ENCODE measurements at regions not wholly inside any gene's neighbourhood (a gene's known extent, or its start where the extent isn't known, plus 50 kb on each side); places are given as distances from the start of the nearest gene placed in this dataset.

GRCh38 chr17:55829995-55830612 is 79.3 kb downstream of the PCTP start:
- Histone ChIP-seq H3K4me2 (no peak overlapping the region), H3K4me1 (peaks cover 0 to 20% (median 9%) of the 10 kb centered on the region in 10 experiments; a peak in 14 of 20 replicates), H3K9me3 (replicated peaks in 1 of 11) (no peaks in the 10 kb centered on the region), H3K36me3 (no peaks in the 10 kb centered on the region), H4K20me1 (no peaks in the 10 kb centered on the region), H3K27ac (no peak overlapping the region), H3K9ac (no peak overlapping the region), H3K4me3 (no peak overlapping the region), H3K27me3 (no peaks in the 10 kb centered on the region)
- no peak for TF ChIP-seq Cebpa-rat (IDR thresholded peaks at IDR 0.05)

DNA sequence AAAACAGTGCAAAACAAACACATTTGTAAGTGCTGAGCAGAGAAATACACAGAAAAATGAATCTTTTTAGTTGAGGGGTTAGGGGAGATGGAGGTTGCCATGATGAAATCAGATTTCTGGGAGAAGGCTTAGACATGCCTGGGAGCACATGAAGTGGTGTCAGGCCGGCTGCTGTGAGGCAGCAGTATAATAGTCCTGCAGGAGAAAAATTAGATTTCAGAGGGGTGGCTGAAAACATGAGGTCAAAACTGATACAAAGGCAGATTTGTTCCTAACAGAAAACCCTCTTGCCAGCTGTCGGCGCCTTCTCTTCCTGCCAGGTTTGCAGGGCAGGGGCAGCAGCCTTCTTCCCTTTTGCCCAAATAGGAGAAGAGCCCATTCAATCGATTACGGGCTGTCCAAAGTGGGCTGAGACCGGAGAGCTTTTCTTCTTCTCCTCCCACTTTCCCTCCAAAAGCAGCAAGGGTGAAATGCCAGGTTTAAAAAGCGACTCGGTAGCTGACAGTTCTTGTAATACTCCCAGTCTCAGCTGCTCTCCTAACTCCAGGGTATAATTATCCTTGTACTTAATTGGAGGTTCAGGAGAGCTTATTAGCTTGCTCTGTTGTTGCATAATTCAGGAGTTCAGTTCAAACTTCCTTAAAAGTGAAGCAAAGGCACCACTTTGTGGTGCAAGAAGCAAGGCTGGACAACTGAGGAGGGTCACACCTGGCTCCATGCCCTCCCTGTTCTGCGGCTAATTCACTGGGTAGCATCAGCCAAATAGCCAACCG is 80.0 kb downstream of the PCTP start:
- H3K27me3 ChIP-seq: no peaks in the 10 kb centered on the region
- no peaks in the 10 kb centered on the region for H3K9me3 ChIP-seq (replicated peaks in 1 of 11)
- no peaks in the 10 kb centered on the region for H3K36me3 ChIP-seq
- H3K4me2 ChIP-seq: no peak overlapping the region
- no peak overlapping the region for H3K27ac ChIP-seq
- H3K4me3 ChIP-seq: no peak overlapping the region
- H3K9ac ChIP-seq: no peak overlapping the region
- H3K4me1 ChIP-seq: peaks cover 0 to 20% (median 8%) of the 10 kb centered on the region in 10 experiments; a peak in 12 of 20 replicates
- no peaks in the 10 kb centered on the region for H4K20me1 ChIP-seq
- no peak for TF ChIP-seq Cebpa-rat (IDR thresholded peaks at IDR 0.05)

GRCh38 chr17:55833306-55833705 is 82.5 kb downstream of the PCTP start:
- Histone ChIP-seq H3K27ac (no peak overlapping the region), H3K9me3 (replicated peaks in 1 of 11) (peaks cover 0 to 7% (median 0%) of the 10 kb centered on the region in 11 experiments; a peak in 1 of 22 replicates), H3K27me3 (no peaks in the 10 kb centered on the region), H3K4me2 (peak overlapping the region in 7 of 11 experiments; percentile 4 to 72 (median 27); a peak in 11 of 22 replicates), H4K20me1 (no peaks in the 10 kb centered on the region), H3K4me1 (peaks cover 0 to 20% (median 8%) of the 10 kb centered on the region in 10 experiments; a peak in 12 of 20 replicates), H3K36me3 (no peaks in the 10 kb centered on the region), H3K9ac (no peak overlapping the region), H3K4me3 (no peak overlapping the region)
- no peak for TF ChIP-seq Cebpa-rat (IDR thresholded peaks at IDR 0.05)

DNA sequence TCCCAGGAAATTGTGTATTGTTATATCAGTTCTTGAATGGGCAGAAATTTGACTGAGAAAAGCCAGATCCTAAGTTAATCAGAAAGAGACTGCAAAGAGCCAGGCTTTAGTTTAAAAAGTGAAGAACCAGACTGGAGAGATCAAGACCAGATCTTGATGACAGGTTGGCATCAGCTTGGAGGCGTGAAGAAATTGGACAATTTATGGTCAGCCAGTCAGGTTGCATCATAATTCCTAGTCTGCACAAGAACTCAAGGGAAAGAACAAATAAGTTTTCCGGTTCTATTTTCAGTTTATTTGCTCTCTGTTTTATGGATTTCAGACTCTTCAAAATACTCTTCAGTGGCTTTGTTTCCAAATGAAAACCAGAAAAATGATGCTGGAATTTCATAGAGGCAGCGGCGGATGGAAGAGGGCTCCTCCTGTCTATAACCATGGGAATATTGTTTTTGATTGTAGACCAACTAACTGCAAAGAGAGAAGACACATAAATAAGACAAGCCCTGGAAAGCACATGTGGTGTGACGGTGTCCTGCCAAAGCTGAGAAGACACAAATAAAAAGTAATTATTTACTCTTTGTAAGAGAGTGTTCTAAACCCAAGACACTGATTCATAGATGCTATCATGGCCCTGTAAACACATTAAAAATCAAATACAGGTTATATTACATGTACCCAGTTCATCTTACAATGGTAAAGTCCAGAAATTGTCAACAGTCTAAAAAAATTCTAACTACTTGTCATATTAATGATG is 91.7 kb downstream of the PCTP start:
- Histone ChIP-seq H3K9ac (no peak overlapping the region), H3K9me3 (replicated peaks in 1 of 11) (peaks cover 20 to 34% (median 26%) of the 10 kb centered on the region in 11 experiments), H3K27me3 (no peaks in the 10 kb centered on the region), H3K4me3 (no peak overlapping the region), H3K4me2 (no peak overlapping the region), H3K4me1 (no peaks in the 10 kb centered on the region), H3K36me3 (no peaks in the 10 kb centered on the region), H4K20me1 (no peaks in the 10 kb centered on the region), H3K27ac (no peak overlapping the region)
- no peak for TF ChIP-seq Cebpa-rat (IDR thresholded peaks at IDR 0.05)

DNA sequence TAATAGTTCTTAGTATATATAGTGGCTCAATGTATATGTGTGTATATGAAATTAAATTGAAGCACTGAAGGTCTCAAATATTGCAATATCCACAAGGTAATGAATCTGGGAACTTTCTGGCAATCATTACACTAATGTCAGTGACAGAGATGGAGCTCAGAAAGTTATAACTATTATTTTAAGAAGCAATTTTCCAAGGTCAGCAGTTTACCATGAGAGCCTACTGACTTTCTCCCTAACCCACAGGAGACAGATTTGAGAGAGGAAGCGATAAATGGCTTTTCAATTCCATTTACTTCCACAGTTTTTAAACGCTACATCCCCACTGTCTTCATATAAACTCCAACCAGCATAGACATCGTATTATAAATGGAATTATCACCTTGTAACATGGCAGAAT is 92.9 kb downstream of the PCTP start:
- Histone ChIP-seq H3K27ac (no peak overlapping the region), H3K9ac (no peak overlapping the region), H3K36me3 (no peaks in the 10 kb centered on the region), H3K27me3 (no peaks in the 10 kb centered on the region), H3K4me3 (no peak overlapping the region), H3K9me3 (replicated peaks in 1 of 11) (peaks cover 25 to 39% (median 30%) of the 10 kb centered on the region in 11 experiments), H3K4me2 (no peak overlapping the region), H4K20me1 (no peaks in the 10 kb centered on the region), H3K4me1 (no peaks in the 10 kb centered on the region)
- no peak for TF ChIP-seq Cebpa-rat (IDR thresholded peaks at IDR 0.05)

DNA sequence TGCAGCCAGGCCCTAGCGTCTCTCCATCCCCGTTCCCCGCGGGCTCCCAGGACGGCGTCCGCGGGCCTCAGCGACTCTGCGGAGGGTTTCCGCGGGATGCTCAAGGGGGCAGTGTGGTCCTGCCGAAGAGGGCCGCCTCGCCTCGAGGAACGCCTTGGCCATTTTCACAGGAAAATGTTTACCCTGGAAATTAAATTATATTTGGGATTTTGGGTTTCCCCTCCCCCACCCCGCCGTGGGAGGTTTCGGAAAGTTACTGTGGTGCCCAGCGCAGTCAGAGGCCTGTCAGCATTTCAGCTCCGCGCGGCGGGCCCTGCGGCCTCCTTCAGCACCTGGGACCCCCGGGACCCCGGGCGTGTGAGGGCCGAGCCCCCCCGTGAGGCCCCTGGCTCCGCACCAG is 94.5 kb downstream of the PCTP start:
- Histone ChIP-seq H3K27ac (no peak overlapping the region), H4K20me1 (no peaks in the 10 kb centered on the region), H3K4me3 (no peak overlapping the region), H3K36me3 (no peaks in the 10 kb centered on the region), H3K4me2 (no peak overlapping the region), H3K9me3 (replicated peaks in 1 of 11) (peaks cover 25 to 39% (median 30%) of the 10 kb centered on the region in 11 experiments), H3K4me1 (no peaks in the 10 kb centered on the region), H3K27me3 (no peaks in the 10 kb centered on the region), H3K9ac (no peak overlapping the region)
- no peak for TF ChIP-seq Cebpa-rat (IDR thresholded peaks at IDR 0.05)

DNA sequence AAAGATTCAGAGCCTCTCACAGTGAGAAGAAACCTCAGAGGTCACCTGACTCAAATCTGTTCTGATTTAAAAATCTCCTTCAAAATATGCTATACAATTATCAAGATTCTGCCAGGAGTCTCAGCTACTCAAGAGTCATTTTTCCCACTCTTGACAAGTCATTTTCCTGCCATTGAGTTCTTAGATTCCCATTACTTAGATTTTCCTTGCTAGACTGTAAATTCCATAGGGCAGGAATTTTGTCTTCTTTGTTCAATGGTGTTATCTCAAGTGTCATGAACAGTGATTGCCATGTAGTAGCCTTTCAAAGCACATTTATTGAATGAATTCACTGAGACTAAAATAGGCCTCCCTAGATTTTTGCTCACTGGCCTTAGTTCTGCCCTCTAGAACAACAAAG is 95.9 kb downstream of the PCTP start:
- no peaks in the 10 kb centered on the region for H4K20me1 ChIP-seq
- no peak overlapping the region for H3K4me3 ChIP-seq
- no peak overlapping the region for H3K27ac ChIP-seq
- no peaks in the 10 kb centered on the region for H3K36me3 ChIP-seq
- no peak overlapping the region for H3K4me2 ChIP-seq
- no peaks in the 10 kb centered on the region for H3K27me3 ChIP-seq
- no peaks in the 10 kb centered on the region for H3K4me1 ChIP-seq
- H3K9me3 ChIP-seq (replicated peaks in 1 of 11): peaks cover 25 to 39% (median 30%) of the 10 kb centered on the region in 11 experiments
- H3K9ac ChIP-seq: no peak overlapping the region
- TF ChIP-seq Cebpa-rat (IDR thresholded peaks at IDR 0.05): no peak

DNA sequence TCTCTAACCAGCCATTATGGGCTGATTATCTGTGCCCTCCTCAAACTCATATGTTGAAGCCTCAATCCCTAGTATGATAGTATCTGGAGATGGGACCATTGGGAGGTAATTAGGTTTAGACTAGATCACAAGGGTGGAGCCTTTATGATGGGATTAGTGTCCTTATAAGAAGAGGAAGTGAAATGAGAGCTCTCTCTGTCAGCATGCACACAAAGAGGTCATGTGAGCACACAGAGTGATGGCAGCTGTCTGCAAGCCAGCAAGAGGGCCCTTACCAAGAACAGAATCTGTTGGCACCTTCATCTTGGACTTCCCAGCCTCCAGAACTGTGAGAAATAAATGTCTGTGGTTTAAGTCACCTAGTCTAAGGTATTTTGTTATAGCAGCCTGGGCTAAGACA is 101.9 kb downstream of the PCTP start:
- no peaks in the 10 kb centered on the region for H3K36me3 ChIP-seq
- H3K4me2 ChIP-seq: no peak overlapping the region; a peak in 1 of 22 replicates
- peaks cover 0 to 4% (median 0%) of the 10 kb centered on the region in 10 experiments; a peak in 1 of 20 replicates for H3K4me1 ChIP-seq
- no peak overlapping the region for H3K4me3 ChIP-seq
- H3K27ac ChIP-seq: no peak overlapping the region
- H4K20me1 ChIP-seq: no peaks in the 10 kb centered on the region
- no peaks in the 10 kb centered on the region for H3K27me3 ChIP-seq
- H3K9ac ChIP-seq: no peak overlapping the region
- no peak for TF ChIP-seq Cebpa-rat (IDR thresholded peaks at IDR 0.05)
- peaks cover 0 to 15% (median 4%) of the 10 kb centered on the region in 11 experiments; a peak in 14 of 22 replicates for H3K9me3 ChIP-seq (replicated peaks in 1 of 11)

DNA sequence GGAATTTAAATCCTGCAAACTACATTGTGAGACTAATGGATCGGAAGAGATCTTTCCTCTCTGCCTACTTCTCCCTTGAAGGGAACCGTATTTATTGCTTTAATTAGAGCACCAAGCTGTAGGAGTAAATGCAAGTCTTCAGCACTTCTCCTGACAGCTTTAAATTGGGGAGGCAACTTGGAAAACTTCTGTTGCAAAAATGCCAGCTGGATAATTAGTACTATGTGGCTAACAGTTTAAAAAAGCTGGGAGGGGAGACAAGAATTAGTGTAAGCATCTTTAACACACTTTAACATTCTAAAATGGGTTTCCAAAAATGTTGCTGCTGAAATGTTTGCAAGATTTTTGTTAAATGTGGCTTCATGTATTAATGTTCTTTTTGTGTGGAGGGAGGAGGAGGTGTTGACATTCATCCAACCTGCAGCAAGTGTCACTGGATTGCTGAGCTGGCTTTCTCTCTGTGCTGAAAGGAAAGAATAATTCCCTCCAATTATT is 108.5 kb downstream of the PCTP start:
- H3K27me3 ChIP-seq: no peaks in the 10 kb centered on the region
- no peak overlapping the region for H3K4me3 ChIP-seq
- H3K27ac ChIP-seq: no peak overlapping the region
- no peak overlapping the region for H3K4me2 ChIP-seq
- no peaks in the 10 kb centered on the region for H4K20me1 ChIP-seq
- no peaks in the 10 kb centered on the region for H3K36me3 ChIP-seq
- H3K9me3 ChIP-seq (replicated peaks in 1 of 11): no peaks in the 10 kb centered on the region
- H3K9ac ChIP-seq: no peak overlapping the region
- no peaks in the 10 kb centered on the region for H3K4me1 ChIP-seq
- no peak for TF ChIP-seq Cebpa-rat (IDR thresholded peaks at IDR 0.05)
